Activated T-helper 1 cell treated with anti-CD3 and anti-CD28 coated beads, Interleukin-2, amount 50 U/mL, for 16 hours (primary cell): ENCODE measurements at regions not wholly inside any gene's neighbourhood (a gene's known extent, or its start where the extent isn't known, plus 50 kb on each side); places are given as distances from the start of the nearest gene placed in this dataset.
A peak's percentile ranks its signal among the peaks of the same experiment; 100 is the strongest.
"Not testable (repeated sequence)": the region's sequence is repeated elsewhere in the genome, so short reads cannot be mapped to it uniquely, and the experiment has no call there.

Experiments used
- DNase-seq, 2 donors: peaks; one replicate each; pipeline ENCODE4 v3.0.0-alpha.2; 2020; ENCODE audit warnings: low read depth in 1 of 2, low spot score in 1 of 2

- no peak for DNase-seq
Observed at GRCh38 chr9:34907044-34907443, 51.0 kb upstream of the PHF24 start.

- peak; percentile 51 to 67 for DNase-seq
Observed at GRCh38 chr9:34899535-34900158, 58.4 kb upstream of the PHF24 start.

DNA sequence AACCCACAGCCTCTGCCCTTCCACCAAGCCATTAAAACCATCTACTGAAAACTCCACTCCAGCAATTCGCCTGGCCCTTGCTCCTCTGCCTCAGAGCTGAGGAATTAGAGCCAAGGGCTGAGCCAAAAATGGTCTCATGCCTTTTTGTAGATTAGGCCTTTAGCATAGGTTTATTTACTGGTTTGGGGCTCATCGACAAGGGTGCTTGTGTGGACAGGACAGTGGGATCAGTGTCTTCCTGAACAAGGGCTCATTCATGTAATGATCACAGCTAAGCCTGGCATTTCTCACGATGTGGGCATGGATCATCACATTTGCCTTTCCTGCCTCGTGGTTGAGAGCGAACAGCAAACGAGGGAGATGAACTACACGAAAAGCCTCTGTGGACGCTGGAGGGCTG is 59.2 kb upstream of the PHF24 start:
- DNase-seq, result no peak

GRCh38 chr9:34896112-34896511 is 62.0 kb upstream of the PHF24 start:
- DNase-seq, result no peak

DNA sequence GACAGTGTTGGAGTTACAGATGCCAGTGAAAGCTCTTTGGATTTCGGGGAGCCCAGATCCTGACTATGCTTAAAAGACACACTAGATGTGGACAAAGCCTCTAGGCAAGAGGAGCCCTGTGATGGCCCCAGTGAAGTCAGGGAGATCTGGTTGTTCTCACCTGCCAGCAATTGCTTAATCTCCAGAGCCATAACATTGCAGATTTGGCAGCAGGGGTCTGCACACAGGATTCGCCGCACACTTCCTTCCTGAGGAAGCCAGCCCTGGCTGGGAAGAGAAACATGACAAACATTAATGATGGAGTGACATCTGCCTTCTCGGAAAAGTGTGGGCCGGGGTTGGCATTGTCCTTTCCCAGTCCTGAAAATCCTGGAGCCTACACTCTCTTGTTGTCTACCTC is 65.2 kb upstream of the PHF24 start:
- no peak for DNase-seq

- no peak for DNase-seq
Observed at GRCh38 chr9:34891386-34891785, 66.7 kb upstream of the PHF24 start.

DNA sequence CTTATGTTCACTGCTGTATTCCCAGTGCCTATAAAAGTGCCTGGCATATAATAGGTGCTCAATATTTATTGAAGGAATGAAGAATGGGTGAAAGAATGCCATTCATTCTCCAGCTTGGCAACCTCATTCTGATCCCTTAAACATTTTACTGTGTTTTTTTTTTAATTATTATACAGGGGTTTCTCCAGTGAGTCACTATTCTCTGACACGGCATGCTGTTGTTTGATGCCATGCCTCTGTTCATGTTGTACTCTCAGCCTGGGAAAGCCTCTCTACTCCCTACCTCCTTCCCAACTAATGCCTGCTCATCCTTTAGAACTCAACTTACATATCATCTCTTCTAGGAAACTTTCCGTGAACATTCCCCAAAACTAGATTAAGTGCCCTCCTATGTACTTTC is 70.2 kb upstream of the PHF24 start:
- no peak for DNase-seq

DNA sequence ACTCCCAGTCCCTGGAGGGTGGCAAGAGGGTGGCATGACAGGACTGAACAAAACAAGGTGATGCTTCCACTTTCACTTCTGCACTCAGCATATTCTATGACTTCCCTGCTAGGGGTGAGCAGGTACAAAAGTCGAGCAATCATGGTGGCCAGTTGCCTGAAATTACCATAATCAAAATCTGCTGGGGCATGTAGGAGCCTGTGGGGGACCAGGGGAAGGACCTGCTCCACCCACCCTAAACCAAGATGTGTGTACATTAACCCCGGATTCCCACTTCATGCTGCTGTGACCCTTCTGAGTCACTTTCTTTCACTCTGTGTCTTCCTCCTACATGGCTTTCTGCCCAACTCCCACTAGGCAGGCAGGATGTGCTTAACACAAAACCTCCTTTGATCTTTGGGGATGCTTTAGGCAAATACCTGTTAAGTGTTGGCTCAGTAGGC is 73.3 kb upstream of the PHF24 start:
- no peak for DNase-seq

DNA sequence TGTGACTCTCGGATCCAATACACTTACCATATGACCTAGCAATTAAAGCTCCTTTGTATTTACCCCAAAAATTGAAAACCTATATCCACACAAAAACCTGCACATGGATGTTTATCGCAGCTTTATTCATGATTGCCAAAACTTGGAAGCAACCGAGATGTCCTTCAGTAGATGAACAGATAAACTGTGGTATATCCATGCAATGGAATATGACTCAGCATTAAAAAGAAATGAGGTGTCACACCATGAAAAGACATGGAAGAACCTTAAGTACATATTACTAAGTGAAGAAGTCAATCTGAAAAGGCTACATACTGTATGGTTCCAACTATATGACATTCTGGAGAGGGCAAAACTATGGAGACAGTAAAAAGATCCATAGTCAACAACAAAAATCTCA is 82.0 kb upstream of the PHF24 start:
- DNase-seq, result no peak

GRCh38 chr9:34869390-34869789 is 88.7 kb upstream of the PHF24 start:
- DNase-seq, result no peak

- DNase-seq, result no peak
Observed at GRCh38 chr9:34866614-34867013, 91.5 kb upstream of the PHF24 start.

- no peak for DNase-seq
Observed at GRCh38 chr9:34863426-34863825, 94.7 kb upstream of the PHF24 start.

DNA sequence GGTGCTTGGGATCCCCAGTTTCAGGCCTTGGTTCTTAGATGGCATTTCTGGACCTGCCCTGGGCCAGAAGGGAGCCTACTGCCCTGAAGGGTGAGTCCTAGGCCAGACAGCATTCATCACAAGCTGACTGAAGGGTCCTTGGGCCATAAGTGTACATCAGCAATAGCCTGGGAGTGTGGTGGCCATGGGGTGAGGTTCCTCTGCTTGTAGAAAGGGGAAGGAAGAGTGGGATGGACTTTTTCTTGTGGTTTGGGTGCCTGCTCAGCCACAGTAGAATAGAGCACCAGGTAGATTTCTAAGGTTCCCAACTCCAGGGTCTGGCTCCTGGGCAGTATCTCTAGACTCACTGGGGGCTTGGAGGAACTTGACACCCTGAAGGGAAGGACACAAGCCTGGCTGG is 95.2 kb upstream of the PHF24 start:
- DNase-seq, result no peak

GRCh38 chr9:34862043-34862442 is 96.0 kb upstream of the PHF24 start:
- DNase-seq, result no peak

DNA sequence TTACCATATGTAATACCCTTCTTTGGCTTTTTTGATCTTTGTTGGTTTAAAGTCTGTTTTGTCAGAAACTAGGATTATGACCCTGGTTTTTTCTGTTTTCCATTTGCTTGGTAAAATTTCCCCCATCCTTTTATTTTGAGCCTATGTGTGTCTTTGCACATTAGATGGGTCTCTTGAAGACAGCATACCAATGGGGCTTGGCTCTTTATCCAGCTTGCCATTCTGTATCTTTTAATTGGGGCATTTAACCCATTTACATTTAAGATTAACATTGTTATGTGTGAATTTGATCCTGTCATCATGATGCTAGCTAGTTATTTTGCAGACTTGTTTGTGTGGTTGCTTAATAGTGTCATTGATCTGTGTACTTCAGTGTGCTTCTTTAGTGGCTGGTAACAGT is 103.1 kb upstream of the PHF24 start:
- DNase-seq, result not testable (repeated sequence)

- no peak for DNase-seq
Observed at GRCh38 chr9:34830068-34830467, 120.1 kb upstream of the CCL21 start.

GRCh38 chr9:34826999-34827538 is 117.1 kb upstream of the CCL21 start:
- no peak for DNase-seq

- no peak for DNase-seq
Observed at GRCh38 chr9:34825775-34826174, 115.8 kb upstream of the CCL21 start.

- no peak for DNase-seq
Observed at GRCh38 chr9:34823778-34824177, 113.8 kb upstream of the CCL21 start.

DNA sequence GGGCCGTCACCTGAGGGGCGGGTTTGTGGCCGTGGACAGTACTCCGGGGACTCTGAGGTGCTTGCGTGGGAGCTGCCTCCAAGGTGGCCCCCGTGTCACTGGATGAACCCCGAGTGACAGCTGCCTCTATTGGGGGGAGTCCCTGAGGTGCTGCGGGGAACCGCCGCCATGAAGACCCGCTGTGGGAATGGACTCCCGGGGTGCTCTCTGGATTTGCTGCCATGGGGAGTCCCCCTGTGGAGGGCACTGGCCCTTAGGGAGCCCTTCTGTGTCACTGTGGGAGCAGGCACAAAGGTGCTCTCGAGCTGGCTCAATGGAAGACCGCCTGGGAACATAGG is 100.2 kb upstream of the CCL21 start:
- DNase-seq, result no peak

DNA sequence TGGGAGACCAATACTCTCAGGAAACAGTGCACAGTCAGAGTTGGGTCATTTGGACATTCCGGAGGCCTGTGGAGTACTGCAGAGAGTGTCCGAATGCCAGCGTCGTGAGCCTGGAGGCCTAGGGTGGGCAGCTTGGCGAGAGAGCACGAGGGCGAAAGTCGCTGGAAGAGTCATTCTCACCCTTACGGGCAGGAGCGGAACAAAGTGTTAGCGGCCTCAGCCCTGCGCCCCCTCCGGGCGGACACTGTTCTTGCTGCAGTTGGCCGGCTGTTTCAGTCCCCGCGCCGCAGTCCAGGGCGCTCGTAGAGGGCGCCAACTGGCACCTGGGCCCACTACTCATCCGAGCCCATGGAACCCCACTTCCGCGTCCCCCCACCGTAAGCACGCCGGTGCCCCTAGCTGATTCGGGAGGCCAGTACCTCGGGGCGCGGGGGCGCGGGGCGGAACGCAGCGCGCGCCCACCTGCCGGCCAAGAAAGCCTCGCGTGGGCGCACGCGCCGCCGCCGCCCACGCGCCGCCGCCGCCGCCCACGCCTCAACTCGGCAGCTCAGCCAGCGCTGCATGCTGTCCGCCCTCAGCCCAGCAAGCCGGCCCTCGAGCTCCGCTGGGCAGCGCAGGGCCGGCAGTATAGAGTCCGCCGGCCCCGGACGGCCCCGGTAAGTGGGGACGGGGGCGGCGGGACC is 99.7 kb upstream of the CCL21 start:
- no peak for DNase-seq

GRCh38 chr9:34802916-34803315 is 93.0 kb upstream of the CCL21 start:
- DNase-seq, result no peak

- DNase-seq, result no peak
Observed at GRCh38 chr9:34797367-34797766, 87.4 kb upstream of the CCL21 start.
